Parathyroid adenoma (tissue), 2 donors: ENCODE measurements at regions not wholly inside any gene's neighbourhood (a gene's known extent, or its start where the extent isn't known, plus 50 kb on each side); places are given as distances from the start of the nearest gene placed in this dataset.

Source experiments
- H2AFZ ChIP-seq: fragments of 300-600 bp; sonication (generic); one replicate; pipeline ENCODE4 v1.7.0; 2017; ENCODE audit warnings: antibody characterized with exemption, mild to moderate bottlenecking
- H3K27ac ChIP-seq: fragments of 300-600 bp; sonication (generic); one replicate; pipeline ENCODE4 v1.7.0; 2017
- H3K27me3 ChIP-seq: fragments of 300-600 bp; sonication (generic); one replicate; pipeline ENCODE4 v1.7.0; 2017; ENCODE audit warnings: low read length; ENCODE audit not compliant: control insufficient read depth, insufficient read depth
- H3K36me3 ChIP-seq: fragments of 300-600 bp; sonication (generic); one replicate; pipeline ENCODE4 v1.7.0; 2017; ENCODE audit warnings: low read length; ENCODE audit not compliant: control insufficient read depth, insufficient read depth
- H3K4me1 ChIP-seq: fragments of 300-600 bp; sonication (generic); one replicate; pipeline ENCODE4 v1.7.0; 2017; ENCODE audit warnings: control low read depth
- H3K4me2 ChIP-seq: fragments of 300-600 bp; sonication (generic); one replicate; pipeline ENCODE4 v1.7.0; 2017; ENCODE audit warnings: low read length
- H3K4me3 ChIP-seq: fragments of 300-600 bp; sonication (generic); one replicate; pipeline ENCODE4 v1.7.0; 2017; ENCODE audit warnings: low read depth, low read length
- H3K79me2 ChIP-seq: fragments of 300-600 bp; sonication (generic); one replicate; pipeline ENCODE4 v1.7.0; 2017; ENCODE audit warnings: control low read depth
- H3K9ac ChIP-seq: fragments of 300-600 bp; sonication (generic); one replicate; pipeline ENCODE4 v1.7.0; 2017; ENCODE audit warnings: mild to moderate bottlenecking
- H3K9me3 ChIP-seq: fragments of 300-600 bp; sonication (generic); one replicate; pipeline ENCODE4 v1.7.0; 2017; ENCODE audit warnings: low read length; ENCODE audit not compliant: control insufficient read depth
- TF ChIP-seq, protein P1 (sequence below): fragments of 300-600 bp; sonication (generic); IDR thresholded peaks from one replicate; pipeline ENCODE4 v1.7.0; 2017; ENCODE audit warnings: antibody characterized with exemption, mild to moderate bottlenecking
- donor health status: primary hyperparathyroidism.

GRCh38 chr18:5630900-5631413 lies 87.2 kb upstream of the EPB41L3 start:
- Histone ChIP-seq H3K9ac (no peak overlapping the region), H3K36me3 (no peaks in the 10 kb centered on the region), H3K4me3 (no peak overlapping the region), H3K27me3 (no peaks in the 10 kb centered on the region), H3K27ac (no peak overlapping the region), H3K4me2 (peak overlapping the region; percentile 85), H2AFZ (peak overlapping the region; percentile 99), H3K4me1 (peaks cover 5% of the 10 kb centered on the region), H3K79me2 (peaks cover 9% of the 10 kb centered on the region), H3K9me3 (no peaks in the 10 kb centered on the region)
- TF ChIP-seq, protein P1, sequence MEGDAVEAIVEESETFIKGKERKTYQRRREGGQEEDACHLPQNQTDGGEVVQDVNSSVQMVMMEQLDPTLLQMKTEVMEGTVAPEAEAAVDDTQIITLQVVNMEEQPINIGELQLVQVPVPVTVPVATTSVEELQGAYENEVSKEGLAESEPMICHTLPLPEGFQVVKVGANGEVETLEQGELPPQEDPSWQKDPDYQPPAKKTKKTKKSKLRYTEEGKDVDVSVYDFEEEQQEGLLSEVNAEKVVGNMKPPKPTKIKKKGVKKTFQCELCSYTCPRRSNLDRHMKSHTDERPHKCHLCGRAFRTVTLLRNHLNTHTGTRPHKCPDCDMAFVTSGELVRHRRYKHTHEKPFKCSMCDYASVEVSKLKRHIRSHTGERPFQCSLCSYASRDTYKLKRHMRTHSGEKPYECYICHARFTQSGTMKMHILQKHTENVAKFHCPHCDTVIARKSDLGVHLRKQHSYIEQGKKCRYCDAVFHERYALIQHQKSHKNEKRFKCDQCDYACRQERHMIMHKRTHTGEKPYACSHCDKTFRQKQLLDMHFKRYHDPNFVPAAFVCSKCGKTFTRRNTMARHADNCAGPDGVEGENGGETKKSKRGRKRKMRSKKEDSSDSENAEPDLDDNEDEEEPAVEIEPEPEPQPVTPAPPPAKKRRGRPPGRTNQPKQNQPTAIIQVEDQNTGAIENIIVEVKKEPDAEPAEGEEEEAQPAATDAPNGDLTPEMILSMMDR, result no peak

DNA sequence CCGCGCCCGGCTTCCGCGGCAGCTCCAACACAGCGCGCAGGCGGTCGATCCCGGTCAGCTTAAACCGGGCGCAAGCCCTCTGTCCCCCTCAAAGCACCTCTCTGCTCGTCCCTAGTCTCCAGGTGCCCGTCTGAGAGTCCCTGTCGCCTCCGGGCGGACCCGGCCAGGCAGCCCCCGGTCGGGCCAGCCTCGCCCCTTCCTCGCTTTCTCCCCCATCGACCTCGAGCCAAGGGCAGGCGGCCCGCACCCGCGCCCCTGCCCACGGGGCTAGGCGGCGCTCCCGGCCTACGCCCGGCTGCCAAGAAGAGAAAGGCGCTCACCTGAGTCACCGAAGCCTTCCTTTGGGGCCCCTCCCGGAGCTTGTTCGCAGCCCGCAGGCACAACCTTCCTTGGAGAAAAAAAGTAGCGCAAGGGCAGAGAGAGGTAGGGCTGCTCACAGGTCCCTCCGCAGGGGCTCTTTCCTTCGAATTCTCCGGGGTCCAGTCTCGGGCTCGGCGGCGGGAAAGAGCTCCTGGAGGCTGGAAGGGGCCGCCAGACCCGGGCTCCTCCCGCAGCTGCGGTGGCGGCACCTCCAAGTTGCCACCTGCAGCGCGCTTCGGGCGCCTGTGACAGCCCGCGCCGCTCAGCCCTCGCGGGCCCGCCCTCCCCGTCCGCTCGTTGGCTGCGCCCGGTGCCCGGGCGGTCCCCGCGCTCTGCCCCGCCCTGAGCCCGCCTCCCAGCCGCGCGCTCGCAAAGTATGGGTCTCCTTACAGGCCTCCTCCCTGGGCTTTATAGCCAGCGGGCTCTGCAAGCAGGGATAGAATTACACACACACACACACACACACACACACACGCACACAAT lies 86.5 kb upstream of the EPB41L3 start:
- peak overlapping the region; percentile 58 for H3K4me3 ChIP-seq
- H3K4me1 ChIP-seq, result peaks cover 5% of the 10 kb centered on the region

DNA sequence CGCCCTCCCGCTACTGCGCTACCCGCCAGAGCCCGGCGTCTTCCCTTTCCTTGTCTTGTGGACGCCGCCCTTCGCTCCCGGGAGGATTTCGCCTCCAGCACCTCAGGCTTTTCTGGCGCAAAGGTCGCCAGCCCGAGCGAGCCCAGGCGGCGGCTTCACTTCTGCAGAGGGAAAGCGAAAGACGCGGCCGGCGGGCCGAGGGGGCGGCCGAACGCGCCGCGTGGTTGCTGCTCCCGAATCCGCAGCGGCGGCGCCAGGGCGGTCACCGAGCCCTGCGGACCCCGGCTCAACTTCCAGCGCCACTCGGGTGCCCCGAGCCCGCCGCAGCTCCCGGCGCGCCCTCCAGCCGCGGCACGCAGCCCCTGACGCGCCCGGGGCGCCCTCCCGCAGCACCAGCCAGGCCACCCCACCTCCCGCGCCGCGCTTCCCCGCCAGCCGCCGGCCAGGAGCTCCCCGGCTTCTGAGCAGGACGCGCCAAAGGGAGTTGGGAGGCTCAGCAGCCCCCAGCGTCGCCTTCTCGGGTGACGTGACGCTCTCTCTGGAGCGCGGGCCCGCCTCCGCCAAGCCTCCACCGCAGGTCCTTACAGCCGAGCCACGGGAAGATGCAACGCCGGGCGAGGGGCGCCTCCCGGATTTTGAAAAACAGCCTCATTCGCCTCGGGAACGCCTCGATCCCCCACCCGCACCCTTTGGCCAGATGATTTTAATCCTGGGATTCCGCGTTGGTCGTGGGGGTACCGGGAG lies 84.9 kb upstream of the EPB41L3 start:
- no peaks in the 10 kb centered on the region for H3K36me3 ChIP-seq
- H2AFZ ChIP-seq, result peak overlapping the region; percentile 99
- peak overlapping the region; percentile 68 for H3K27ac ChIP-seq
- H3K79me2 ChIP-seq, result peaks cover 15% of the 10 kb centered on the region
- peak overlapping the region; percentile 85 for H3K4me2 ChIP-seq
- H3K9me3 ChIP-seq, result no peaks in the 10 kb centered on the region
- TF ChIP-seq, protein P1, result no peak
- peaks cover 5% of the 10 kb centered on the region for H3K4me1 ChIP-seq
- peak overlapping the region; percentile 58 for H3K4me3 ChIP-seq
- H3K27me3 ChIP-seq, result no peaks in the 10 kb centered on the region
- H3K9ac ChIP-seq, result no peak overlapping the region

More for the DNA sequence above, 86.5 kb upstream of the EPB41L3 start:
- TF ChIP-seq, protein P1, result no peak
- Histone ChIP-seq H3K27ac (peak overlapping the region; percentile 68), H3K79me2 (peaks cover 9% of the 10 kb centered on the region), H3K9ac (peak overlapping the region; percentile 21), H3K36me3 (no peaks in the 10 kb centered on the region), H3K4me2 (peak overlapping the region; percentile 85), H2AFZ (peak overlapping the region; percentile 99), H3K9me3 (no peaks in the 10 kb centered on the region), H3K27me3 (no peaks in the 10 kb centered on the region)

DNA sequence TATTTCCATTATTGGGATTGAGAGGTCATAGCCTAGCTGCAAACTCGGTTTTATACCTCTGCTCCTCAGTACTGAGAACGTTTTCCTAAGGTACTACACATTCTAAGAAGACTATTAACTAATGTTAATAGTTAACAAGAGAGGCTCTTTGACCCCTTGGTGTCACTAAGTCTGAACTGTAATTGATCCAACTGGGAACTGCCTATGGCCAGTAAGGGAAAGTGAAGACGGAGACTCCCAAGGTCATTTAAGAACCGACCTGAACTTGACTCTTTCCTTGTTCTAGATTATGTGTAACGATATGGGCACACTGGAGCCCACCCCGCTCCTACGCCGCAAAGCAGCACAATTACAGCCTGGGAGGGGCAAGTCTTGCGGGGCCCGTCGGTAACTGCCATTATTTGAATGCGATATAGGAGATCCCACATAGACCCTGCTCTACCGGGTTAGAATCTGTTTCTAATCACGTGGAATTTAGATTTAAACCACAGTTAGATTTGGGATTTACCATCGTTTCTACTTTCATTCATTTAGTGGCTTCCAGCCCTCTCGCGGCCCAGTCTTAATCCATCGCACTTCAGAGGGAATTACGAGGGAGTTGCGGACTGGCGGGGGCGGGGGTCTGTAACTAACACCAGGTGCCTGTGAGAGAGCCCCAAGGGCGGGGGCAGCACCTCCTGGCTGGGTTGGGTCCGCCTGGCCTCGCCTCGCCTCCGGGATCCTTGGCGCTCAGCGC lies 84.1 kb upstream of the EPB41L3 start:
- Histone ChIP-seq H3K4me3 (peak overlapping the region; percentile 58), H3K27me3 (no peaks in the 10 kb centered on the region), H3K4me1 (peaks cover 5% of the 10 kb centered on the region), H2AFZ (peak overlapping the region; percentile 99), H3K27ac (peak overlapping the region; percentile 63), H3K79me2 (peaks cover 15% of the 10 kb centered on the region), H3K36me3 (no peaks in the 10 kb centered on the region), H3K4me2 (peak overlapping the region; percentile 85), H3K9me3 (no peaks in the 10 kb centered on the region), H3K9ac (no peak overlapping the region)
- TF ChIP-seq, protein P1, result peak; percentile 6
